IMR-90 (cell line): ENCODE measurements at regions not wholly inside any gene's neighbourhood (a gene's known extent, or its start where the extent isn't known, plus 50 kb on each side); places are given as distances from the start of the nearest gene placed in this dataset.

Experiments used
- ATAC-seq: fragments of 200-7000 bp; cut with Tn5 transposase; 2 replicates; pipeline ENCODE4 v1.9.1; 2020; ENCODE audit warnings: low read depth, mild to moderate bottlenecking, moderate library complexity
- BruUV-seq: library from RNA; stranded (reverse); fragments of 400-500 nt; replicated peaks from 2 replicates; lab custom pipeline; 2021; lab: Mats Ljungman, UMichigan
- CTCF ChIA-PET: fragments of 300-600 bp; formaldehyde crosslinking; extraction: SDS; loops from one replicate; lab custom pipeline; 2021; ENCODE audit warnings: antibody characterized with exemption; lab: Yijun Ruan, JAX
- POLR2A ChIA-PET: fragments of 300-600 bp; sonication (Branson Sonifier 250); formaldehyde crosslinking; loops from one replicate; lab custom pipeline; 2022; ENCODE audit warnings: antibody characterized with exemption; ENCODE audit not compliant: unreplicated experiment; lab: Charles Lee
- DNase-seq: peaks from one replicate; pipeline ENCODE4 v3.0.0; 2013
- H2AFZ ChIP-seq: replicated peaks from 2 replicates; pipeline ENCODE3; 2013; ENCODE audit warnings: low read length, mild to moderate bottlenecking; ENCODE audit not compliant: poor library complexity
- H2AK5ac ChIP-seq: 2 replicates; pipeline ENCODE4 v1.6.1; 2013; ENCODE audit warnings: low read depth, low read length, inconsistent platforms
- H2AK9ac ChIP-seq: replicated peaks from 2 replicates; pipeline ENCODE3; 2013; ENCODE audit warnings: mild to moderate bottlenecking, low read depth, low read length, moderate library complexity; ENCODE audit not compliant: poor library complexity
- H2BK120ac ChIP-seq: 2 replicates; pipeline ENCODE4 v1.6.1; 2013; ENCODE audit warnings: low read depth, low read length, inconsistent platforms
- H2BK15ac ChIP-seq: 3 replicates; pipeline ENCODE4 v1.6.1; 2013; ENCODE audit warnings: low read depth, low read length, inconsistent platforms
- H2BK20ac ChIP-seq: 2 replicates; pipeline ENCODE4 v1.6.1; 2013; ENCODE audit warnings: low read depth, mild to moderate bottlenecking, inconsistent platforms, low read length, moderate library complexity
- H2BK5ac ChIP-seq: 2 replicates; pipeline ENCODE4 v1.6.1; 2013; ENCODE audit warnings: mild to moderate bottlenecking, low read depth, low read length, inconsistent platforms; ENCODE audit not compliant: poor library complexity, severe bottlenecking
- H3K14ac ChIP-seq: replicated peaks from 2 replicates; pipeline ENCODE4 v1.6.1; 2013; ENCODE audit warnings: low read depth, low read length, inconsistent platforms
- H3K18ac ChIP-seq: 2 replicates; pipeline ENCODE4 v1.6.1; 2013; ENCODE audit warnings: low read depth, low read length, control low read depth
- H3K23ac ChIP-seq: 2 replicates; pipeline ENCODE4 v1.6.1; 2013; ENCODE audit warnings: low read depth, low read length, inconsistent platforms
- H3K27ac ChIP-seq: 2 replicates; pipeline ENCODE4 v1.5.1; 2013; ENCODE audit warnings: mild to moderate bottlenecking, control low read depth, low read length; ENCODE audit not compliant: insufficient read depth
- H3K27me3 ChIP-seq: 2 replicates; pipeline ENCODE4 v1.6.1; 2013; ENCODE audit warnings: low read length; ENCODE audit not compliant: control insufficient read depth, insufficient read depth
- H3K36me3 ChIP-seq: 2 replicates; pipeline ENCODE4 v1.6.1; 2013; ENCODE audit warnings: low read length, mixed read lengths; ENCODE audit not compliant: control insufficient read depth, insufficient read depth
- H3K4ac ChIP-seq: 2 replicates; pipeline ENCODE4 v1.6.1; 2013; ENCODE audit warnings: low read depth, low read length, inconsistent platforms
- H3K4me1 ChIP-seq: 2 replicates; pipeline ENCODE4 v1.6.1; 2013; ENCODE audit warnings: low read length, mixed read lengths; ENCODE audit not compliant: control insufficient read depth, insufficient read depth
- H3K4me2 ChIP-seq: 2 replicates; pipeline ENCODE4 v1.6.1; 2013; ENCODE audit warnings: low read depth, mild to moderate bottlenecking, control low read depth, low read length, moderate library complexity
- H3K4me3 ChIP-seq: 2 replicates; pipeline ENCODE4 v1.5.1; 2013; ENCODE audit warnings: low read depth, mild to moderate bottlenecking, control low read depth, low read length, moderate library complexity; ENCODE audit not compliant: insufficient read depth
- H3K56ac ChIP-seq: 2 replicates; pipeline ENCODE4 v1.6.1; 2013; ENCODE audit warnings: low read length, inconsistent platforms; ENCODE audit not compliant: insufficient read depth; ENCODE audit errors: extremely low read depth
- H3K79me1 ChIP-seq, 2 experiments: 2 replicates each; pipeline ENCODE4 v1.6.1; 2013; ENCODE audit warnings: low read length in 2 of 2, inconsistent platforms in 1 of 2, low read depth in 1 of 2
- H3K9ac ChIP-seq: 2 replicates; pipeline ENCODE4 v1.6.1; 2013; ENCODE audit warnings: low read depth, low read length, control low read depth
- H3K9me1 ChIP-seq: 2 replicates; pipeline ENCODE4 v1.6.1; 2013; ENCODE audit warnings: low read length, inconsistent platforms; ENCODE audit not compliant: insufficient read depth
- H3K9me3 ChIP-seq: 2 replicates; pipeline ENCODE4 v1.6.1; 2013; ENCODE audit warnings: low read length; ENCODE audit not compliant: control insufficient read depth, insufficient read depth
- H4K20me1 ChIP-seq: 2 replicates; pipeline ENCODE4 v1.6.1; 2013; ENCODE audit warnings: low read length, inconsistent platforms; ENCODE audit not compliant: insufficient read depth
- H4K5ac ChIP-seq: 2 replicates; pipeline ENCODE4 v1.6.1; 2013; ENCODE audit warnings: mild to moderate bottlenecking, low read depth, low read length, control low read depth
- H4K8ac ChIP-seq, 2 experiments: 2 replicates each; pipeline ENCODE4 v1.6.1; 2013; ENCODE audit warnings: low read depth in 2 of 2, low read length in 2 of 2, control low read depth in 1 of 2, inconsistent platforms in 1 of 2
- H4K91ac ChIP-seq: 2 replicates; pipeline ENCODE4 v1.6.1; 2013; ENCODE audit warnings: low read depth, low read length, inconsistent platforms; ENCODE audit not compliant: insufficient read depth
- RFX5 ChIP-seq: IDR thresholded peaks from 2 replicates; pipeline ENCODE4 v1.8.0; 2012; ENCODE audit warnings: low read depth, mild to moderate bottlenecking, low read length, moderate library complexity
- SMC3 ChIP-seq: fragments of 150-350 bp; IDR thresholded peaks from 2 replicates; pipeline ENCODE4 v1.6.1; 2016; ENCODE audit warnings: low read depth, mild to moderate bottlenecking, antibody characterized with exemption, low read length, moderate library complexity
- WGBS, 2 experiments: methylation state at CpG; one replicate each; pipeline versions ENCODE4 v1.1.5 to v1.1.7; 2013; ENCODE audit warnings: missing lambda C conversion rate in 2 of 2; ENCODE audit not compliant: insufficient read length in 1 of 2; ENCODE audit errors: extremely low coverage in 2 of 2; 5-methylcytosine and 5-hydroxymethylcytosine counted together
- dilution Hi-C: fragments of 300-500 bp; cut with HindIII; formaldehyde crosslinking; loops from one replicate; pipeline ENCODE4 v1.14.3; 2018; ENCODE audit warnings: low sequenced_read_pairs; ENCODE audit not compliant: unreplicated experiment
- in situ Hi-C: fragments of 300-500 bp; cut with MboI; formaldehyde crosslinking; loops from 3 replicates; pipeline ENCODE4 v1.14.3; 2019; ENCODE audit warnings: low sequenced_read_pairs, inconsistent platforms, mixed read lengths
- intact Hi-C: fragments of 100-400 bp; cut with micrococcal nuclease; formaldehyde crosslinking; loops from 2 replicates; pipeline ENCODE4 v1.10.0; 2022

GRCh38 chr4:160810424-160810823, 1353.4 kb downstream of the FSTL5 start:
- in situ Hi-C loops (no loop called here), dilution Hi-C loops (no loop called here), intact Hi-C loops (no loop called here)
- H3K36me3 ChIP-seq = no peaks in the 10 kb centered on the region
- no peaks in the 10 kb centered on the region for H3K27me3 ChIP-seq
- ATAC-seq = no peak
- no TSS peak for BruUV-seq
- H3K4me3 ChIP-seq = no peak overlapping the region
- no peak overlapping the region for H4K91ac ChIP-seq
- no peak overlapping the region for H3K27ac ChIP-seq
- no peak overlapping the region for H2BK15ac ChIP-seq
- no peak overlapping the region for H3K4me2 ChIP-seq
- no peaks in the 10 kb centered on the region for H3K9me3 ChIP-seq
- no peak for DNase-seq
- H3K4ac ChIP-seq = no peak overlapping the region
- WGBS, 2 experiments = no CpG with 5 or more reads among the region's 1 CpG
- H3K56ac ChIP-seq = no peak overlapping the region
- ChIA-PET POLR2A (no interaction called here), CTCF (interaction anchor here (0.8 kb wide), 1 partner anchor 10 kb away, joined by 3 read pairs; no protein-coding TSS in a partner anchor)
- TF ChIP-seq RFX5 (no peak), SMC3 (no peak)
- H3K18ac ChIP-seq = no peak overlapping the region
- H2AFZ ChIP-seq = no peak overlapping the region
- H2BK120ac ChIP-seq = no peak overlapping the region
- H2BK5ac ChIP-seq = no peak overlapping the region
- no peak overlapping the region for H2BK20ac ChIP-seq
- no peak overlapping the region for H4K5ac ChIP-seq
- H3K14ac ChIP-seq = no peak overlapping the region
- H2AK9ac ChIP-seq = no peak overlapping the region
- no peak overlapping the region for H2AK5ac ChIP-seq
- no peaks in the 10 kb centered on the region for H3K79me1 ChIP-seq
- H3K9ac ChIP-seq = no peak overlapping the region
- no peak overlapping the region for H3K23ac ChIP-seq
- H4K20me1 ChIP-seq = no peaks in the 10 kb centered on the region
- H4K8ac ChIP-seq = no peak overlapping the region
- H3K4me1 ChIP-seq = no peaks in the 10 kb centered on the region
- H3K9me1 ChIP-seq = no peaks in the 10 kb centered on the region
